Astrocyte (in vitro differentiated cells and primary cell): ENCODE measurements at regions not wholly inside any gene's neighbourhood (a gene's known extent, or its start where the extent isn't known, plus 50 kb on each side); places are given as distances from the start of the nearest gene placed in this dataset.
"Not testable (repeated sequence)": the region's sequence is repeated elsewhere in the genome, so short reads cannot be mapped to it uniquely, and the experiment has no call there.

Experiments
- DNase-seq: peaks from one replicate; pipeline ENCODE4 v3.0.0-alpha.2; 2010; ENCODE audit warnings: low read depth
- FAIRE-seq: peaks from 2 replicates; lab custom pipeline; 2011; peaks lifted over from hg19 to GRCh38; lab: Jason Lieb, UNC
- H2AFZ ChIP-seq: 2 replicates; pipeline ENCODE4 v1.6.0; 2012; ENCODE audit warnings: low read depth, low read length, inconsistent platforms
- H3K27ac ChIP-seq: 2 replicates; pipeline ENCODE4 v1.5.1; 2011; ENCODE audit warnings: low read depth, low read length, inconsistent platforms
- H3K27me3 ChIP-seq: 2 replicates; pipeline ENCODE4 v1.6.0; 2011; ENCODE audit warnings: low read length, inconsistent platforms; ENCODE audit not compliant: insufficient read depth
- H3K36me3 ChIP-seq: 2 replicates; pipeline ENCODE4 v1.5.1; 2011; ENCODE audit warnings: low read length, inconsistent platforms; ENCODE audit not compliant: insufficient read depth
- H3K4me1 ChIP-seq: 2 replicates; pipeline ENCODE4 v1.5.1; 2011; ENCODE audit warnings: low read length, inconsistent platforms; ENCODE audit not compliant: insufficient read depth
- H3K4me2 ChIP-seq: 2 replicates; pipeline ENCODE4 v1.6.0; 2012; ENCODE audit warnings: low read length, inconsistent platforms
- H3K4me3 ChIP-seq: 2 replicates; pipeline ENCODE4 v1.5.1; 2011; ENCODE audit warnings: low read depth, mild to moderate bottlenecking, low read length, inconsistent platforms; ENCODE audit not compliant: insufficient read depth
- H3K79me2 ChIP-seq: 2 replicates; pipeline ENCODE4 v1.6.0; 2012; ENCODE audit warnings: mild to moderate bottlenecking, low read length, inconsistent platforms; ENCODE audit not compliant: insufficient read depth
- H3K9ac ChIP-seq: 2 replicates; pipeline ENCODE4 v1.6.0; 2012; ENCODE audit warnings: mild to moderate bottlenecking, low read length, inconsistent platforms
- H3K9me3 ChIP-seq: 2 replicates; pipeline ENCODE4 v1.5.1; 2012; ENCODE audit warnings: low read depth, mild to moderate bottlenecking, low read length, inconsistent platforms; ENCODE audit not compliant: insufficient read depth
- H4K20me1 ChIP-seq: 2 replicates; pipeline ENCODE4 v1.6.0; 2012; ENCODE audit warnings: low read length, inconsistent platforms; ENCODE audit not compliant: insufficient read depth
- H3K27ac Mint-ChIP-seq: one replicate; pipeline ENCODE4 v1.8.0; 2021; ENCODE audit warnings: mild to moderate bottlenecking, mixed read lengths; ENCODE audit not compliant: unreplicated experiment
- H3K27me3 Mint-ChIP-seq: one replicate; pipeline ENCODE4 v1.8.0; 2021; ENCODE audit warnings: low read depth, mixed read lengths; ENCODE audit not compliant: unreplicated experiment
- H3K36me3 Mint-ChIP-seq: one replicate; pipeline ENCODE4 v1.8.0; 2021; ENCODE audit warnings: low read depth, mixed read lengths; ENCODE audit not compliant: unreplicated experiment
- H3K4me1 Mint-ChIP-seq: one replicate; pipeline ENCODE4 v1.8.0; 2021; ENCODE audit warnings: low read depth, mixed read lengths; ENCODE audit not compliant: unreplicated experiment
- H3K4me3 Mint-ChIP-seq: one replicate; pipeline ENCODE4 v1.8.0; 2021; ENCODE audit warnings: mild to moderate bottlenecking, moderate library complexity, mixed read lengths; ENCODE audit not compliant: unreplicated experiment
- H3K9me3 Mint-ChIP-seq: one replicate; pipeline ENCODE4 v1.8.0; 2021; ENCODE audit warnings: mild to moderate bottlenecking, mixed read lengths; ENCODE audit not compliant: unreplicated experiment
- CTCF ChIP-seq: IDR thresholded peaks from 2 replicates; pipeline ENCODE4 v1.5.1; 2011; ENCODE audit warnings: low read depth, mild to moderate bottlenecking, inconsistent platforms, low read length, moderate library complexity; ENCODE audit not compliant: insufficient read depth
- EZH2 ChIP-seq: IDR thresholded peaks from 2 replicates; pipeline ENCODE4 v1.6.1; 2012; ENCODE audit warnings: mild to moderate bottlenecking, low read length, inconsistent platforms; ENCODE audit not compliant: insufficient read depth

DNA sequence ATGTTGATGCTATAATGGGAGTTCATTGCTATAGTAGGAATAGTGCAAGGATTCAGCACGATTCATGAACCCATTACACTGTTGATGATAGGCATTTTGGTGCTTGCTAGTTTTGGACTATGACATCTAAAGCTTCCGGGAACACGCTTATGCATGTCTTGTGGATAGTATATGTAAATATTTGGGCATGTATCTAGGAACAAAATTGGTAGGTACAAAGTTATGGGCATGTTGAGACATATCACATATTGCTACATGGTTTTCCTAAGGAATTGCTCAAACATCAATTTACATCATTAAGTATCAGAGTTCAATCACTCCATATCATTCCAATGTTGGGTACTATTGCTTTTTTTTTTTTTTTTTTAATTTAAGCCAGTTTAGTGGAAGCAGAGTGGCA lies 1103.2 kb downstream of the TBC1D22A start:
- H3K9me3 Mint-ChIP-seq: peaks cover 4% of the 10 kb centered on the region

DNA sequence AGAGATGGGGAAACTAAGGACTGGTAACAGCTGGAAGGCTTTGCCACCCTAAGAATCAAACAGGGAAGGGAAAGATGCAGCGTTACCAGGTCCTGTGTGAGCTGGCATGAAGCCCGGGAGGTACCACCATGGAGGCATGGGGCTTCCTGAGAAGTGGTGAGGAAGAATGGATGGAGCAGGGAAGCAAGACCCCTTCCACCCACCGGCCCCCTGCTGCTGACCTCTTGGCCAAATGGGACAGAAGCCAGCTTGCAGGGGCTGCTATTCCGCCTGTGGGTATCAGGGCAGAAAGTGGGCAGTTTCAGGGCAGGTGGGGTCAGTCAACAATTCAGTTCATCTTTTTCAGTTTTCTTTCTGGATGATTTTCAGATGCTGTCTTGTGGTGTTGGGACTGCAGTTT lies 1099.9 kb downstream of the TBC1D22A start:
- no peak for DNase-seq
- H3K9me3 ChIP-seq: peaks cover 4% of the 10 kb centered on the region
- Mint-ChIP-seq H3K4me1 (no peaks in the 10 kb centered on the region), H3K27ac (no peak overlapping the region), H3K36me3 (no peaks in the 10 kb centered on the region), H3K27me3 (peaks cover 13% of the 10 kb centered on the region), H3K4me3 (no peak overlapping the region), H3K9me3 (peaks cover 7% of the 10 kb centered on the region)
- H2AFZ ChIP-seq: no peak overlapping the region
- H3K4me2 ChIP-seq: no peak overlapping the region
- H3K27ac ChIP-seq: no peak overlapping the region
- no peak overlapping the region for H3K9ac ChIP-seq
- FAIRE-seq: no peak
- H3K27me3 ChIP-seq: no peaks in the 10 kb centered on the region
- no peaks in the 10 kb centered on the region for H4K20me1 ChIP-seq
- no peaks in the 10 kb centered on the region for H3K36me3 ChIP-seq
- H3K4me1 ChIP-seq: no peaks in the 10 kb centered on the region
- no peak overlapping the region for H3K4me3 ChIP-seq
- TF ChIP-seq EZH2: no peak
- no peak for TF ChIP-seq CTCF
- H3K79me2 ChIP-seq: no peaks in the 10 kb centered on the region

More for the DNA sequence above, 1103.2 kb downstream of the TBC1D22A start:
- Histone ChIP-seq H3K79me2 (no peaks in the 10 kb centered on the region), H3K27me3 (no peaks in the 10 kb centered on the region), H4K20me1 (no peaks in the 10 kb centered on the region), H3K9me3 (peaks cover 6% of the 10 kb centered on the region), H3K27ac (no peak overlapping the region), H2AFZ (no peak overlapping the region), H3K36me3 (no peaks in the 10 kb centered on the region), H3K9ac (no peak overlapping the region), H3K4me1 (no peaks in the 10 kb centered on the region), H3K4me2 (no peak overlapping the region), H3K4me3 (no peak overlapping the region)
- no peaks in the 10 kb centered on the region for H3K36me3 Mint-ChIP-seq
- DNase-seq (no peak), FAIRE-seq (no peak)
- TF ChIP-seq CTCF: no peak
- no peak for TF ChIP-seq EZH2
- H3K4me1 Mint-ChIP-seq: no peaks in the 10 kb centered on the region
- H3K4me3 Mint-ChIP-seq: no peak overlapping the region
- peaks cover 21% of the 10 kb centered on the region for H3K27me3 Mint-ChIP-seq
- no peak overlapping the region for H3K27ac Mint-ChIP-seq

- not testable (repeated sequence) for H3K27ac ChIP-seq, H3K9ac ChIP-seq, H4K20me1 ChIP-seq, H3K4me1 Mint-ChIP-seq, H2AFZ ChIP-seq, H3K4me3 ChIP-seq, DNase-seq, H3K27me3 ChIP-seq, FAIRE-seq, H3K27ac Mint-ChIP-seq, H3K4me2 ChIP-seq, H3K36me3 ChIP-seq, H3K9me3 Mint-ChIP-seq, H3K4me1 ChIP-seq, H3K79me2 ChIP-seq, H3K36me3 Mint-ChIP-seq, H3K9me3 ChIP-seq, H3K4me3 Mint-ChIP-seq
- peaks cover 13% of the 10 kb centered on the region for H3K27me3 Mint-ChIP-seq
Observed at GRCh38 chr22:47860907-47861306, 1098.5 kb downstream of the TBC1D22A start.
